LNCaP clone FGC (cell line): ENCODE measurements at regions not wholly inside any gene's neighbourhood (a gene's known extent, or its start where the extent isn't known, plus 50 kb on each side); places are given as distances from the start of the nearest gene placed in this dataset.

Source experiments
- DNase-seq: peaks from one replicate; pipeline ENCODE4 v3.0.0-alpha.2; 2011; ENCODE audit warnings: low read depth
- H3K4me3 ChIP-seq: 2 replicates; pipeline ENCODE4 v1.5.1; 2011; ENCODE audit warnings: mild to moderate bottlenecking, low read depth, low read length, control low read depth
- CTCF ChIP-seq: IDR thresholded peaks from 2 replicates; pipeline ENCODE4 v1.5.1; 2012; ENCODE audit warnings: mild to moderate bottlenecking; ENCODE audit not compliant: control insufficient read depth, insufficient read depth; ENCODE audit errors: extremely low read depth

- no peak overlapping the region for H3K4me3 ChIP-seq
- TF ChIP-seq CTCF = no peak
- no peak for DNase-seq
Observed at GRCh38 chr5:29995154-29995553, 1198.3 kb upstream of the CDH6 start.

- H3K4me3 ChIP-seq = no peak overlapping the region
- no peak for TF ChIP-seq CTCF
- no peak for DNase-seq
Observed at GRCh38 chr5:29994519-29994918, 1199.0 kb upstream of the CDH6 start.

GRCh38 chr5:29993286-29993685 is 1200.2 kb upstream of the CDH6 start:
- TF ChIP-seq CTCF = no peak
- no peak overlapping the region for H3K4me3 ChIP-seq
- no peak for DNase-seq

GRCh38 chr5:29992248-29992647 is 1201.2 kb upstream of the CDH6 start:
- DNase-seq = no peak
- no peak overlapping the region for H3K4me3 ChIP-seq
- TF ChIP-seq CTCF = no peak

GRCh38 chr5:29990681-29991080 is 1202.8 kb upstream of the CDH6 start:
- TF ChIP-seq CTCF = no peak
- no peak overlapping the region for H3K4me3 ChIP-seq

GRCh38 chr5:29984156-29984540 is 1209.3 kb upstream of the CDH6 start:
- H3K4me3 ChIP-seq = no peak overlapping the region
- no peak for TF ChIP-seq CTCF
- DNase-seq = no peak

More at GRCh38 chr5:29990681-29991080, 1202.8 kb upstream of the CDH6 start:
- DNase-seq = no peak

- no peak for TF ChIP-seq CTCF
- H3K4me3 ChIP-seq = no peak overlapping the region
- DNase-seq = no peak
Observed at GRCh38 chr5:29983528-29984155, 1209.8 kb upstream of the CDH6 start.
